ENCODE measurements at regions not wholly inside any gene's neighbourhood (a gene's known extent, or its start where the extent isn't known, plus 50 kb on each side); places are given as distances from the start of the nearest gene placed in this dataset.
A peak's percentile ranks its signal among the peaks of the same experiment; 100 is the strongest.

- no peak for DNase-seq
Observed at GRCh38 chr6:170160628-170161611, 130.0 kb downstream of the DLL1 start.

DNA sequence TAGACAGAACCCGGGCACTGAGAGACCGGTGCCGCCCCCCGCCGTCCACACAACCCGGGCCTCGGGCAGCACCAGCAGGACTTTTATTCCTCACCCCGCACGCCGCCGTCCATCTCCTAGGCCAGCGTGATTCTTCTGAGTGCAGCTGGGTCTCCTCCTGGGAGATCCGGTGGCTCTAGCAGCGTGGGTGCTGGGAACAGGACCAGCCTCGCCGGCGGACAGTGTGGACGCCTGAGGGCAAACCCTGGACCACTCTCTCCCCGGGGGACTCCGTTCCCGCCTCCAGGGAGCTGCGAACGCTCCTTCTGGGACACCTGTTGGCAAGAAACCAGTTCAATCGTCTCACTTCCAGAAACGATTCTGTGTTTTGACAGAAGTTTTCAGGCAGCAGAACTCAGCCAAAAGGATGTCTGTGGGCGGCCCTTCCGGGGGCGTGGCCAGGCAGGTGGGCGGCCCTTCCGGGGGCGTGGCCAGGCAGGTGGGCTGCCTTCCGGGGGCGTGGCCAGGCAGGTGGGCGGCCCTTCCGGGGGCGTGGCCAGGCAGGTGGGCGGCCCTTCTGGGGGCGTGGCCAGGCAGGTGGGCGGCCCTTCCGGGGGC lies 130.7 kb downstream of the DLL1 start:
- DNase-seq: no peak

GRCh38 chr6:170159022-170159965 lies 131.6 kb downstream of the DLL1 start:
- no peak for DNase-seq

- no peak for DNase-seq
Observed at GRCh38 chr6:170158296-170159021, 132.4 kb downstream of the DLL1 start.

DNA sequence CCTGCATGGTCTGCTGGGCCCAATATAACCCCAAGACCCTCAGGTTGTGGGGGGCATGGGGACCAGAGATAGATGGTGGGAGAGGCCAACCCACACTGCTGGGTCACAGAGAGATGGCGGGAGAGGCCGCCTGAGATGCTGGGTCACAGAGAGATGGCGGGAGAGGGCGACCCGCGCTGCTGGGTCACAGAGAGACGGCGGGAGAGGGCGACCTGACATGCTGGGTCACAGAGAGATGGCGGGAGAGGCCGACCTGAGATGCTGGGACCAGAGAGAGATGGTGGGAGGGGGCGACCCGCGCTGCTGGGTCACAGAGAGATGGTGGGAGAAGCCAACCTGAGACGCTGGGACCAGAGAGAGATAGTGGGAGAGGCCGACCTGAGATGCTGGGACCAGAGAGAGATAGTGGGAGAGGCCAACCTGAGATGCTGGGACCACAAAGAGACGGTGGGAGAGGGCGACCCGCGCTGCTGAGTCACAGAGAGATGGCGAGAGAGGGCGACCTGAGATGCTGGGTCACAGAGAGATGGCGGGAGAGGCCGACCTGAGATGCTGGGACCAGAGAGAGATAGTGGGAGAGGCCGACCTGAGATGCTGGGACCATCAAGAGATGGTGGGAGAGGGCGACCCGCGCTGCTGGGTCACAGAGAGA lies 133.2 kb downstream of the DLL1 start:
- no peak for DNase-seq

DNA sequence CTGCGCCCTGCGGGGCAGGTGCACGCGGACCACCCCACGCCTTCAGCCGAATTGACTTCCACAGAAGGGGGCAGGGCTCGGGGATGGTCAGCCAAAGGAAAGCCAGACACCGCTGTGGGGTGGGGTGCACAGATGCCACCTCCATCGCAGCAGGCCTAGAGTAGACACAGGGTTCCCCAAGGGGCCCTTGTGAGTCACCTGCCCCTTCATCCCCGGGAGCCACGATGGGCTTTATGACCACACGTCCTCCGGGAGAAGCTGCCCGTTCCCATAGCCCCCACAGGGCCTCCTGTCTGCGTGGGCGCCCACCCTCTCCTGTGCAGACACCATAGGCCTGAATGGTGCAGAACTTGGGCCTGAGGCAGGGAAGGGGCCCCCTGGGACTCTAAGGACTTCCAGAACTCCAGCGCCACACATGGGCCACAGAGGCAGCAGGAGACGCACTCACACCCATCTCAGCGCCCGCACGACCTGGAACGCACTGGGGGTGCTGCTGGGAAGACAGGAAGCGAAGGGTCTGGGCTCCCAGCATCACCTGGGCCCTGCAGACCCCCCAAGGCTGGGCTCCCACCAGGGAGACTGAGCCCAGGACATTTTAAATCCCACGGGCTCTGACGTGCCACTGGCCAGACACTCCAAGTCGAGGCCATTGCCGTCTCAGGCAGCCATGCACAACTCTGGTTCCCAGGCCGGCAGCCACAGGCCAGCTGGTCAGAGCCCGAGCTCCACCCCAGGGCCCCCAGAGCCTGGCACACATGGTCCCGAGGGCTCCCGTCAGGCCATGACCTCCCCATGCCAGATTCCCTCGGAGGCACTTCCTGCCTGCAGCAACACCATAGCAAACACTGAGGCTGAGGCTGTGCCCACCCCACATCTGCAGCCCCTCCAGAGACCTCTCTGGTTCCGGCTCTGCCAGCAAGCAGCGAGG lies 134.2 kb downstream of the DLL1 start:
- DNase-seq: no peak

DNA sequence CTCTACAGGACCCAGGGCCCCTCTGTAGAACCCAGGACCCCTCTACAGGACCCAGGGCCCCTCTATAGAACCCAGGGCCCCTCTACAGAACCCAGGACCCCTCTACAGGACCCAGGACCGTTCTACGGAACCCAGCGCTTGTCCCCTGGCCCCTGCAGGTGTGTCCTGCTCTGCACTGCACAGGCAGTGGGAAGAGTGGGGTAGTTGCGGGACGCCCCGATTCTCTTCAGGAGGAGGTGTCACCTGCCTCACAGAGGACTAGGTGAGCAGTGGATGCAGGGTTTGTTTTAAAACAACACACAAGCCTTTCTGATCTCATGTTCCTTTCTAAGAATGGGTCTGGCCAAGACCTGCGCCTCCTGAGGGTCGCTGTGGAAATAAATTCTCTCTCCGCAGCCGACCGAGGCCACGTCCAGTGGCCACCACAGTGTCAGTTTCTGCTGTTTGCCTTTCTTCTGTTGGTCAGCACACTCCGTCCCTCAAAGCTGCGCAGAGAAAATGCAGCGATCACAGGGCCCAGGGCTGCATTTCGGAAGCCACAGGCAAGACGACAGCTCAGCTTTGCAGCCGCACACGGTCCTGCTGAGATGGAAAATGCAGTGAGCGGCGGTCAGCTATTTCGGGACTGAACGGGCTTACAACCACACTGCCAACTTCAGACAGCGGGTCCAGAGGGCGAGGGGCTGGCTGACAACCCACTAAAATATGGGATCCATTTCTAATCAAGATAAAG lies 135.2 kb downstream of the DLL1 start:
- no peak for DNase-seq

GRCh38 chr6:170153436-170154319 lies 137.2 kb downstream of the DLL1 start:
- DNase-seq: no peak

DNA sequence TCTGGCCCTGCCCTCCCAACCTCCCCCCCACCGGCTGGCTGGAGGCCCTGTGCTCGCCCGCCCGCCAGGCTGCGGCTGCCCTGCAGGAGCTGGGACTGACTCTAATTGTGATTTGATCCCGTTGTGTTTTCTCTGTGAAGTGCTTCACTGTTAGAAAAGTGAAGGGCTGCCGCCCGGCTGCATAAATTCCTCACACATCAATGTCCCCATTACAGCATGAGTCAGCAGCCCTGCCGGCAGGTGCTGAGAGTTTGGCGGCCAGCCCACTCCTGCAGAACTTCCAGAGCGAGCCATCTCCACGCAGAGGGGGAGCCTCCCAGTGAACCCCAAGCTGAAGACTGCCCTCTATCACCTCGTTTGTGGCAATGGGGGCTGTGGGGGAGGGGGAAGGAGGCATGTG lies 137.9 kb downstream of the DLL1 start:
- peak in 3 of 14 donors; percentile 9 to 62 (median 43) for DNase-seq

DNA sequence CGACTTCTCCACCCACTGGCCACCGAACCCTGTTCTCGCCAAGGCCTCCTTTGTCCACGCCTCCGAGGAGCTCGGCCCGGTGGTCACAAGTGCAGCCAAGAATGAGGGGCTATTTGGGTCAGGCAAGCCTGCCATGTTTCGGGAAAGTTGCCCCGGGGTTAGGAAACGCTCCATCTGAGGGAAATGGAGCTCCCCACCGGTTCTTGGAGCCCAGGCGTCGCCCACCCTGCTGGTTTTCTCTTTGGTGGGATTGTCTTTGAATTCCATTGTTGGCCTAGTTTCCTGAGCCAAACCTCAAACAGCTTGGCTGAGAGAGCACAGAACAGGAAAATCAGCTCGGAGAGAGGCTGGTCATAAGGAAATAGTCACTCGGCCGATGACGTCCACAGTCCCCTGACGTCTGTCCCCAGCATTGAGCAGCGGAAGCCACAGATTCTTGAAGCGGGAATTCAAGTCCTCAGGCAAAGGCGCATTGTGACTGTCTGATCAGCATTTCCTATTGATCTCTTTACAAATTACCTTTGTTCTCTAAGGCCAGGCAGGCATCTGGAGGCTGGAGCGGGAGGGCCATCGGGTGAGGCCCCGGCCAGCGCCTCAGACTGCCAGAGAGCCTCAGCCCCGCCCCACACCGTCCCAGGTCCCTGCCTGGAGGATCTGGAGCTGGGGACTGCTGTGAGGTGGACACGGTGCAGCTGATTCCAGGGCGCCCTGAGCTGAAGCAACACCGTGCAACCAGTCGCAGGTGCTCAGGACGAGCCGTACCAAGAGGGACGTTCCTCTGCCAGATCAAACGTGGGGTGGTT lies 138.6 kb downstream of the DLL1 start:
- DNase-seq: peak in 8 of 14 donors; percentile 20 to 65 (median 40)

- no peak for DNase-seq
Observed at GRCh38 chr6:170151804-170152123, 139.1 kb downstream of the DLL1 start.

DNA sequence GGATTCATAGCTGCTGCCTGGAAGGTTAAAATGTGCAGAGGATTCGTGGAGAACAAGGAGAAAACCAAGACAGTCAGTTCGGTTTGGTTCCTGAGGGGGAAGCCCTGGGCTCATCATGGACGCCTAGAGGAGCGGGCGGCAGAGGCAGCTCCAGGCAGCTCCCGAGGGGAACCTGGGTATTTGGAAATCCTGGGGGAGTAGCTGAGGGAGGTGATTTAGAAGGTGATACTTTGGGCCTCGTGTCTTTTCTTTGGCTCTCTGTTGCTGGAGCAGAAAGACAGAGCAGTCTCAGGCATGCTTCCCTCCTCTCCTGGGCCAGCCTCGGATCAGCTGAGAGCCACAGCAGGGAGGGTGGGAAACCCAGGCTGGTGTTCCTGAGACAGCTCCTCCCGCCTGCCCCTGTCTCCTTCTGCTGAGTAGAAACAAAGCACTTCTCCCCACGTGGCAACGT lies 139.5 kb downstream of the DLL1 start:
- DNase-seq: no peak

- DNase-seq: no peak
Observed at GRCh38 chr6:170150590-170150945, 140.3 kb downstream of the DLL1 start.

GRCh38 chr6:170149681-170150589 lies 140.9 kb downstream of the DLL1 start:
- no peak for DNase-seq

DNA sequence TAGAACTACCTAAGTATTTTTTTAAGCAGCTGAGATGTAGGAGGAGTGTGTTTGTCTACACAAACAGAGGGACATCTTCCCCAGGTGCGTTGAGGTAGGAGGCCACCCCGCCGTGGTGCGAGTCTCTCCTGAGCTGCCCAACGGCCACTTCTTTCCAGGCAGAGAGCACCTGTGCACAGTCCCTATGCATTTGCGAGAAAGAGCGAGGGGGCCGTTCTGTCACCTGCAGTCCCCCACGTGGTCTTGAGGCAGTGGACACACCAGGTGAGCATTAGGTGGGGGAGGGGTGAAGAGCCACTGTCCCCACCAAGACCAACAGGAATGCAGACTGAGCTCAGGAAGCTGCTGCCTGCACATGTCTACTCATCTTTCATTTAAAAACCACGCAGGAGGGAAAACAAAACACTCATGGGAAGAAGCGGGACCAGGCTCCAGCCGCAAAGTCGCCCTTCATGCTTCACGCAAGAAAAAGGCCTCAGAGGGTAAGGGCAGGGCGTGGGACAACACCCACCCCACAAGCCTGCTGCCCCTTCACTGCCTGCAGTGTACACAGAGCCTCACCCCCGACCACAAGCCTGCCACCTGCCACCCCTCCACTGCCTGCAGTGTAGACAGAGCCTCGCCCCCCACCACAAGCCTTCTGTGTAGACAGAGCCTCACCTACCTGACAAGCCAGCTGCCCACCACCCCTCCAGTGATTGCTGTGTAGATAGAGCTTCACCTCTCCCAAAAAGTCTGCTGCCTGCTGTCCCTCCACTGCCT lies 142.0 kb downstream of the DLL1 start:
- no peak for DNase-seq

All from C1 segment of cervical spinal cord (tissue), 14 donors.